Caco-2 (cell line): ENCODE measurements at regions not wholly inside any gene's neighbourhood (a gene's known extent, or its start where the extent isn't known, plus 50 kb on each side); places are given as distances from the start of the nearest gene placed in this dataset.

ENCODE experiments used
- BruUV-seq: library from RNA; stranded (reverse); fragments of 400-500 nt; replicated peaks from 2 replicates; lab custom pipeline; 2021; lab: Mats Ljungman, UMichigan
- CTCF ChIA-PET: fragments of 300-600 bp; sonication (Branson Sonifier 250); formaldehyde crosslinking; loops from one replicate; lab custom pipeline; 2022; ENCODE audit warnings: antibody characterized with exemption; lab: Charles Lee
- POLR2A ChIA-PET: fragments of 300-600 bp; sonication (Branson Sonifier 250); formaldehyde crosslinking; loops from one replicate; lab custom pipeline; 2022; ENCODE audit warnings: antibody characterized with exemption; lab: Charles Lee
- DNase-seq, 2 experiments: peaks; one replicate each; pipeline versions ENCODE4 v3.0.0 to v3.0.0-alpha.2; 2020 to 2022
- H3K27me3 ChIP-seq: replicated peaks from 2 replicates; pipeline ENCODE4 v1.6.0; 2011; ENCODE audit warnings: low read length; ENCODE audit not compliant: control insufficient read depth, insufficient read depth
- H3K36me3 ChIP-seq: 2 replicates; pipeline ENCODE4 v1.5.1; 2011; ENCODE audit warnings: low read length; ENCODE audit not compliant: control insufficient read depth, insufficient read depth
- H3K4me1 ChIP-seq: fragments of 250-450 bp; sonication (Bioruptor Pico); 2 replicates; pipeline ENCODE4 v1.5.1; 2020; ENCODE audit warnings: mild to moderate bottlenecking
- H3K4me3 ChIP-seq: 2 replicates; pipeline ENCODE4 v1.5.1; 2011; ENCODE audit warnings: low read depth, mild to moderate bottlenecking, control low read depth, low read length
- H3K9me3 ChIP-seq: fragments of 250-450 bp; sonication (Bioruptor Pico); 2 replicates; pipeline ENCODE4 v1.5.1; 2020; ENCODE audit warnings: mild to moderate bottlenecking, moderate library complexity
- H3K27ac Mint-ChIP-seq: one replicate; pipeline ENCODE4 v1.8.0; 2022; ENCODE audit warnings: mixed read lengths; ENCODE audit not compliant: unreplicated experiment
- H3K27me3 Mint-ChIP-seq: one replicate; pipeline ENCODE4 v1.8.0; 2022; ENCODE audit warnings: mixed read lengths; ENCODE audit not compliant: insufficient read depth, unreplicated experiment
- H3K36me3 Mint-ChIP-seq: one replicate; pipeline ENCODE4 v1.8.0; 2022; ENCODE audit warnings: mild to moderate bottlenecking, mixed read lengths; ENCODE audit not compliant: insufficient read depth, unreplicated experiment
- H3K4me1 Mint-ChIP-seq: one replicate; pipeline ENCODE4 v1.8.0; 2022; ENCODE audit warnings: low read depth, mixed read lengths; ENCODE audit not compliant: unreplicated experiment
- H3K4me3 Mint-ChIP-seq: one replicate; pipeline ENCODE4 v1.8.0; 2022; ENCODE audit warnings: mild to moderate bottlenecking, moderate library complexity, mixed read lengths; ENCODE audit not compliant: unreplicated experiment
- H3K9me3 Mint-ChIP-seq: one replicate; pipeline ENCODE4 v1.8.0; 2022; ENCODE audit warnings: mixed read lengths; ENCODE audit not compliant: unreplicated experiment
- intact Hi-C: fragments of 100-400 bp; cut with micrococcal nuclease; formaldehyde crosslinking; loops from one replicate; pipeline ENCODE4 v1.10.0; 2022; ENCODE audit not compliant: unreplicated experiment
- TF ChIP-seq, protein P1 (sequence below), 2 experiments: fragments of 200-600 bp in 1 of 2; IDR thresholded peaks; 1 replicate in 1 of 2; 2 replicates in 1 of 2; pipeline versions ENCODE4 v1.5.1 to v1.8.0; 2011 to 2022; ENCODE audit warnings: antibody characterized with exemption in 1 of 2, control low read depth in 1 of 2, inconsistent platforms in 1 of 2, low read depth in 1 of 2, low read length in 1 of 2, mild to moderate bottlenecking in 1 of 2, moderate library complexity in 1 of 2; ENCODE audit not compliant: insufficient read depth in 1 of 2, severe bottlenecking in 1 of 2, unreplicated experiment in 1 of 2

DNA sequence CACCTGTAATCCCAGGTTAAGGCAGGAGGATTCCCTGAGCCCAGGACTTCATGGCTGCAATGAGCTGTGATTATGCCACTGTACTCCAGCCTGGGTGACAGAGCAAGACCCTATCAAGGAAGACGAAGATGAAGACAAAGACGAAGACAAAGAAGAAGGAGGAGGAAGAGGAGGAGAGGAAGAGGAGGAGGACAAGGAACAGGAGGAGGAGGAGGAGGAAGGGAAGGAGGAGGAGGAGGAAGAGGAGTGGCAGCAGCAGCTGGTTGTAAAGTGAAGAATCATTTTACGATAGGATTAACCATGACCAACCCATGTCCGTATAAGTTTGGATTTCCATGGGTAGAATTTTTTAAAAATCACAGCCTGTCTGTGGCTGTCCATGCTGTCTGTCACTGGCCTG lies 316.8 kb upstream of the TNRC6C start:
- H3K36me3 ChIP-seq = no peaks in the 10 kb centered on the region
- POLR2A ChIA-PET = no interaction called here
- no peaks in the 10 kb centered on the region for H3K36me3 Mint-ChIP-seq
- no peaks in the 10 kb centered on the region for H3K9me3 Mint-ChIP-seq
- intact Hi-C loops = no loop called here
- no peak overlapping the region for H3K4me3 ChIP-seq
- no peaks in the 10 kb centered on the region for H3K27me3 ChIP-seq
- no peaks in the 10 kb centered on the region for H3K4me1 ChIP-seq
- DNase-seq = no peak
- CTCF ChIA-PET = interaction anchor here (0.6 kb wide), 1 partner anchor 294 kb away, joined by 4 read pairs; no protein-coding TSS in a partner anchor
- no peaks in the 10 kb centered on the region for H3K4me1 Mint-ChIP-seq
- no peaks in the 10 kb centered on the region for H3K9me3 ChIP-seq
- H3K4me3 Mint-ChIP-seq = no peak overlapping the region
- no TSS peak for BruUV-seq
- H3K27me3 Mint-ChIP-seq = peaks cover 35% of the 10 kb centered on the region
- no peak overlapping the region for H3K27ac Mint-ChIP-seq
- TF ChIP-seq, protein P1, sequence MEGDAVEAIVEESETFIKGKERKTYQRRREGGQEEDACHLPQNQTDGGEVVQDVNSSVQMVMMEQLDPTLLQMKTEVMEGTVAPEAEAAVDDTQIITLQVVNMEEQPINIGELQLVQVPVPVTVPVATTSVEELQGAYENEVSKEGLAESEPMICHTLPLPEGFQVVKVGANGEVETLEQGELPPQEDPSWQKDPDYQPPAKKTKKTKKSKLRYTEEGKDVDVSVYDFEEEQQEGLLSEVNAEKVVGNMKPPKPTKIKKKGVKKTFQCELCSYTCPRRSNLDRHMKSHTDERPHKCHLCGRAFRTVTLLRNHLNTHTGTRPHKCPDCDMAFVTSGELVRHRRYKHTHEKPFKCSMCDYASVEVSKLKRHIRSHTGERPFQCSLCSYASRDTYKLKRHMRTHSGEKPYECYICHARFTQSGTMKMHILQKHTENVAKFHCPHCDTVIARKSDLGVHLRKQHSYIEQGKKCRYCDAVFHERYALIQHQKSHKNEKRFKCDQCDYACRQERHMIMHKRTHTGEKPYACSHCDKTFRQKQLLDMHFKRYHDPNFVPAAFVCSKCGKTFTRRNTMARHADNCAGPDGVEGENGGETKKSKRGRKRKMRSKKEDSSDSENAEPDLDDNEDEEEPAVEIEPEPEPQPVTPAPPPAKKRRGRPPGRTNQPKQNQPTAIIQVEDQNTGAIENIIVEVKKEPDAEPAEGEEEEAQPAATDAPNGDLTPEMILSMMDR (IDR thresholded peaks at IDR 0.05; ENCODE audit: insufficient read depth in 1 of 2, low read depth in 1 of 2, low read length in 1 of 2, severe bottlenecking in 1 of 2, unreplicated experiment in 1 of 2) = no peak

DNA sequence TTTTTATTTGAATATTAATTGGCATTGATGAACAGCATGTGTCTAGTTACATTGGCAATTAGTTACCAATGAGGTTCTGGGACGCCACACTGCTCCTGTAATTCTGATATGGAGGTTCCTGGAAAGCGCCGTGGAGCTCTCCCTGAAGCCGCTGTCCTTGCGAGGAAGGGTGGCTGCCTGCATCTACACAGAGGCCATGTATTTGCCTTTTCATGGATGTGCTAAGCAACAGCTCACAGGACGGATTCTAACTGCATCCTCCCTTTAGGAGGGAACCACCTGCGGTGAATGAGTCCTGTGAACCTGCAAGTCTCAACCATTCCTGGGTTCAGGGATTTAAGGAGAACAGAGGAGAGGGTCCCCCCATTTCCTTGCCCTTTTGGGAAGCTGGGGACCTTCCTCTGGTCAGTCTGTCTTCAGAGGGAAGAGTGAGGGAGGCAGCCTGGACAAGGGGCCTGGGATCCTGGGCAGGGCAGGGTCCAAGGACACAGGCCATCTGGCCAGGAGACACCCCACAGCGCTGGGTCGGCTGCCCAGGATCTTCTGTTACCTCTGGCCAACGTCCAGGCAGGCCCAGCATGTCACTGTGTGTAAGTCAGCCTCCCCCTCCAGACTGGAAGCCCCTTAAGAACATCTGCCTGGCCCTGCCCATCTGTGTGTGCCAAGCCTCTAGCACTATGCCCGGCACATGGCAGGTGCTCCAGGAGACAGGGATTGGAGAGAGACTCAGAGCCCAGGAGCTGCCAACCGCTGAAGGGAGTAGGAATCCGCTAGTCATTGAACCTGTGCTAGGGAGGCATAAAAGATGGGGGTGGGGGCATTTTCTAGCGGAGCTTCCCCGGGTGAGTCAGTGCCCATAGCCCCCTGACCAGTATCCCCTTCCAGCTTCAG lies 314.1 kb upstream of the TNRC6C start:
- POLR2A ChIA-PET = no interaction called here
- Histone ChIP-seq H3K36me3 (no peaks in the 10 kb centered on the region), H3K4me3 (no peak overlapping the region), H3K27me3 (no peaks in the 10 kb centered on the region), H3K4me1 (no peaks in the 10 kb centered on the region), H3K9me3 (no peaks in the 10 kb centered on the region)
- Mint-ChIP-seq H3K36me3 (no peaks in the 10 kb centered on the region), H3K4me3 (no peak overlapping the region), H3K27me3 (peaks cover 28% of the 10 kb centered on the region), H3K27ac (no peak overlapping the region), H3K9me3 (peaks cover 16% of the 10 kb centered on the region), H3K4me1 (no peaks in the 10 kb centered on the region)
- CTCF ChIA-PET = no interaction called here
- BruUV-seq = no TSS peak
- TF ChIP-seq, protein P1 (IDR thresholded peaks at IDR 0.05; ENCODE audit: insufficient read depth in 1 of 2, low read depth in 1 of 2, low read length in 1 of 2, severe bottlenecking in 1 of 2, unreplicated experiment in 1 of 2) = no peak
- DNase-seq = no peak
- intact Hi-C loops = no loop called here

DNA sequence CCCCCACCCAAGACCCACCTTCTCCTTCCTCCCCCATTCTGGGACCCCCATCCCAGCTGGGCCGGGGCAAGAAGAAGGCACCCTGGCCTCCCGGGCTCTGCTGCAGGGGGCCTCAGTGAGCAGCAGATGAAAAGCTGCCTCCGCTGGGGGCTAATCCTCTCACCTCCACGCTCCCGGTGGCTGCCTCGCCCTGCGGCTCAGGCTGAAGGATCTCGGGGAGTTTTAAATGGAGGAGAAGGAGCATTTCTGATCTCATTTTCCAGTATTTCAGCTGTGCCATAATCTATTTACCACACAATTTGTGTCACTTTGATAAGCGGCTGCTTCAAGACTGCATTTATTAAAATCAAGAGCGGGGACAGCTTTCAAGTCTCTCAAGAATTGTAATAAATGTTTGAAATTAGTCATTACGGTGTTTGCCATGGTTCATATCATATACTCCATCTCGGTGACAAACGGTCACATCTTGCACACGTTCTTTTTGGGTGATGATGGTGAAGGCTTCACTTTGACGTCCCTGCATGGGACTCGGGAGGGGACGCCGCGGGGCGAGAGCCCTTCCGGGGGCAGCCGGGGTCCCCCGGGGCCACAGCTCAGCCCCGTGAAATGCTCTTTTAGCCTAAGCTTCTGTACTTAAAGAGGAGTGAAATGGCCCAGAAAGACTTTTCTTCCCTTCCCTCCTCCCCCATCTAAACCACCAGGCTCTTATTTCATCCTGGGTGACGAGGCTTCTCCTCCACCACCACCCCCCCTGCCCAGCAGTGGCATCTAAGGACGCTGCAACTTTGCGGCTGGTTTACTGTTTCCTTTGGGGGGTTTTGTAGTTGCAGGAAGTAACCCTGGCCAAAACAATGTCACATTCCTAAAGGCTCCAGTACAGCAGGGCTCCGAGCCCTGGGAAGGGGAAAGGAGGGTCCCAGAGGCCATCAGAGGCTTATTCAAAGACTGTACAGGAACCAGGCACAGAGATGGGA lies 313.1 kb upstream of the TNRC6C start:
- ChIA-PET POLR2A (no interaction called here), CTCF (no interaction called here)
- intact Hi-C loops = no loop called here
- H3K4me1 Mint-ChIP-seq = no peaks in the 10 kb centered on the region
- peaks cover 22% of the 10 kb centered on the region for H3K9me3 Mint-ChIP-seq
- Histone ChIP-seq H3K27me3 (no peaks in the 10 kb centered on the region), H3K9me3 (0 out of 2 replicates have a peak, but pooled peaks cover 2% of the 10 kb centered on the region), H3K4me1 (no peaks in the 10 kb centered on the region), H3K36me3 (no peaks in the 10 kb centered on the region), H3K4me3 (no peak overlapping the region)
- no TSS peak for BruUV-seq
- H3K4me3 Mint-ChIP-seq = no peak overlapping the region
- no peak for DNase-seq
- no peak overlapping the region for H3K27ac Mint-ChIP-seq
- no peaks in the 10 kb centered on the region for H3K36me3 Mint-ChIP-seq
- TF ChIP-seq, protein P1 (IDR thresholded peaks at IDR 0.05; ENCODE audit: insufficient read depth in 1 of 2, low read depth in 1 of 2, low read length in 1 of 2, severe bottlenecking in 1 of 2, unreplicated experiment in 1 of 2) = no peak
- H3K27me3 Mint-ChIP-seq = peaks cover 19% of the 10 kb centered on the region
